GM21619 (cell line): ENCODE measurements at regions not wholly inside any gene's neighbourhood (a gene's known extent, or its start where the extent isn't known, plus 50 kb on each side); places are given as distances from the start of the nearest gene placed in this dataset.

Experiments
- ATAC-seq: cut with Tn5 transposase; IDR thresholded peaks from one replicate; pipeline ENCODE4 v1.9.1; 2021; ENCODE audit not compliant: unreplicated experiment

- ATAC-seq: no peak
Measured at GRCh38 chr10:78160591-78160990, 126.9 kb downstream of the RPS24 start.

DNA sequence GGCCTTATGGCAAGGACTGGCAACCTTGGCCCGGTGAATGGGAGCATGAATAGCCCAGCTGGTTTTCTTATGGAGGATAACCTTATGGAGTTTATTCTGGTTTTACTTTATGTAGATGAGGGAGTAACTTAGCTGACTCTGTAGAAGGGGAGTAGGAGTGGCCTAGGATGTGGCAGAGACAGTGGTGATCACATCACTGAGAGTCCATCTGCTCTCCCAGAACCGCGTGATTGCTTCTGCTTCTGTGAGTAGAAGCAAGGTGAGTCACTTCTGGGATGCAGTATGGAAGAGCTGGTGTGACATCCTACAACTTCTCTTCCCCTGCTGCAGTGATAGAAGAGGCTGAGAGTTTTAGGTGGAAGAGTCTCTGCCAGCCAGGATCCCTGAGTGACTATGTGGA, 129.2 kb downstream of the RPS24 start:
- ATAC-seq: no peak

- no peak for ATAC-seq
Measured at GRCh38 chr10:78164702-78165101, 131.0 kb downstream of the RPS24 start.

DNA sequence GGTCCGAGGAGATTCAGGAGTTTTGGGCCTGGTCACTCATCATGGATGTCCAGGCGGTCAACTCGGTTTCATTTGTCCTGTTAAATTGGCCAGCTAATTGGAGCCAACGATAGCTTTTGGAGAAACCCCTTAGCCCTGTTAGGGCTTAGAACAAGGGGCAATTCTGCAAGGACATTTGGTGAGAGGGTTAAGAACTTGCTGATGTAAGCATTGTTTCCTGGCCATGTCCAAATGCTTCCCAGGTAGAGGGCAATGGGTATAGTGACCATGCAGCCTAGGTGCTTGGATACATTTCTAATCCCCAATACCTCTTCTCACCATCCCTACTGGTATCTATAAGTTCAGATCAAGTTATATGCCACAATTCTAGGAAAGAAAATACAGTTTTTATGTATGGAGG, 131.5 kb downstream of the RPS24 start:
- no peak for ATAC-seq

DNA sequence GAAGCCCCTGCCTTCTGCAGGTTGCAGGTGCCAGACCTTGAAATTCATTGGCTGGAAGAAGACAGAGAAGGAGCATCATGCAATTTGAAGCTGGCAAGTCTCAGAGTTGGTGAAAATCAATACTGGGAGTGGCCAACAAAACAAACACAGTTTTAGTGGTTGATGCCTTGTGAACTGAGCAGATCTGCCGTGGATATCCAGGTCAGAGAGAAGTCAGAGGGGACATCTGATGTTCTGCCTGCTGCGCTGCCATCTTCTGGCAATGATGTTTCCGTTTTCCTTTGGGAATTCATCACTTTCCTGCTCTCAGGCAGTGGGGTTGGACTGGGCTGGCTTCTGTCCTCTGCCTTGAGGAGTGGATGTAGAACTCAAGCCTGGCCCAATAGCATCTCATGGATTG, 132.0 kb downstream of the RPS24 start:
- ATAC-seq: no peak

GRCh38 chr10:78166261-78166660, 132.6 kb downstream of the RPS24 start:
- ATAC-seq: no peak

DNA sequence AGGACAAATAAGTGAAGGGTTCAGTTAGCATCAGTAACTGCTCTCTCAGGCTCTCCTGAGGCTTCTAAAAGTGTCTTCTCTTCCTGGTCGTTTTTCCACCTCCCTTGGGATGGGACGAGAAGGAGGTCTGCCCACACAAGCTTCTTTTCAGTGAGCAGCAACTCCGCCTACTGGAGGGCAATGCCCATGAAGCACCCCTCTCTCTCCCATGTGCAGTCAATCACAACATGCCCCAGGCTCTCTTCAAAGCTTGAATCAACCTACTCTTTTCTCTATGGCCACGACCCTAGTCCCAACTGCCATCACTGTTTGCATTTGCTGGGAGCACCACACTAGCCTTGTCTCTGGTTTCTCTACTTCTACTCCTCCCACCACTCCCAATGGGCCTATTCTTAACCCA, 135.6 kb downstream of the RPS24 start:
- ATAC-seq: no peak

DNA sequence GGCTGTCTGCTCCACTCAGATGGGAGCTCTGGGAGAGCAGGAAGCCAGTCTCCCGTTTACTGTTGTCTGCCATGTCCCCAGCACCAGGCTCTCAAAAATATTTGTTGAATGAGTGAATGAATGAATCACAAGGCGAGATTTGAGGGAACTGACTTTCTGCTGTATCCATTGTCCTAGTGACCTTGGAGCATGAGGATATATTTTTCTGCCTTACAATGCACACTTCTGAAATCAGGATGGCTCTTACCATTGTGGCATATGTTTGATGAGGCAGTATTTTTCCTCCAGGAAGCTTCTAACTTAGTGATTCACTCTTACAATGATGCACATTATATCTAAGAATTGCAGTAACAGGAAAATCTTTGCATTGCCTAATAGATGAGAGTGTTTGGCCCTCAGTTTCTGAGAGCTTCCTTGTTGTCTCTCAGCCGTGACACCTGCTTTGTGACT, 136.4 kb downstream of the RPS24 start:
- no peak for ATAC-seq

- ATAC-seq: no peak
Measured at GRCh38 chr10:78171633-78172400, 138.2 kb downstream of the RPS24 start.

DNA sequence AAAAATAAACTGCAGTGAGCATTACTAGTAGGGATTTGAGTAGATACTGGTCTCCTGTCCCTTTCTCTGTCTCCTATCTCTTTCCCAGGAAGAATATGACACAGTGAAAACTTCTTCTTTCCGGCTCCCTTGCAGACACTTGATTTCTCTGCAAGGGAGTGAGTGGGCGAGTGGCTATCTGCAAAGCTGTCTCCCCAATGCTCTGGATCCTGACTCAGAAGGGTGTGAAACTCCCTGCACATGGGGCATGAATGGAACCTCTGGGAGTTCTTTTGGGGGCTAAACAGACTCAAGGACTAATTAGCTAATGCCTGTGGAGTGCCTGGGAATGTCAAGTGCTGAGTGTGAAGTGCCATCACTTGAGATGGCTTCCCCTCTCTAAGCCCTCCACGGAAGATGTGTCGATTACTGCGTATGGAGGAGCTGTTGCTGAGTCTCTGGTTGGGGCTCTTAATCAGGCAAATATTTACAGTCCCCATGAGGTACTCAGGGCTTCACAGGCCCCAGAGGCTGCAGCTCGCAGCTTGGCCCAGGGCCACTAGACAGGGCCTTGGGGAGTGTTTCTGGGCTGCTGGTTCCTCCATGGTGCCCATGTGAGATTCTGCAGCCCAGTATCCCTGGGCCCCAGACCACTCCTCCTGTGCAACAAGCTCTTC, 139.8 kb downstream of the RPS24 start:
- no peak for ATAC-seq

DNA sequence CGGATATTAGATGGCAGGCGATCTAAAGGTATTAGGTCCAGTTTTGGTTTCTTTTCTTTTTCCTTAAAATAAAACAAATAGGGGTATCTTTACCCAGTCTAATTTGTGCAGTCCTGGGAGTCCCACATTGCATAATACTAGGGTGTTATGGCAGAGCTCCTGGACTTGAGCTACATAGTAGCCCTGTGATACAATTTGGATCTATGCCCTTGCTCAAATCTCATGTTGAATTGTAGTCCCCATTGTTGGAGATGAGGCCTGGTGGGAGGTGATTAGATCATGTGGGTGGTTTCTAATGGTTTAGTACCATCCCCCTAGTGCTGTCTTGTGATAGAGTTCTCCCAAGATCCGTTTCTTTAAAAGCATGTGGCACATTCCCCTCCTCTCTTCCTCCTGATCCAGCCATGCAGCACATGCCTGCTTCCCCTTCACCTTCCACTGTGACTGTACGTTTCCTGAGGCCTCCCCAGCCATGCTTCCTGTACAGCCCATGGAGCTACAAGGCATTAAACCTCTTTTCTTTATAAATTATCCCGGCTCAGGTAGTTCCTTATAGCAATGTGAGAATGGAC, 141.9 kb downstream of the RPS24 start:
- no peak for ATAC-seq

GRCh38 chr10:78176320-78177317, 143.0 kb downstream of the RPS24 start:
- ATAC-seq: no peak

GRCh38 chr10:78177491-78178185, 144.0 kb downstream of the RPS24 start:
- no peak for ATAC-seq

GRCh38 chr10:78178397-78178796, 144.7 kb downstream of the RPS24 start:
- no peak for ATAC-seq

GRCh38 chr10:78178940-78179339, 145.3 kb downstream of the RPS24 start:
- ATAC-seq: no peak

DNA sequence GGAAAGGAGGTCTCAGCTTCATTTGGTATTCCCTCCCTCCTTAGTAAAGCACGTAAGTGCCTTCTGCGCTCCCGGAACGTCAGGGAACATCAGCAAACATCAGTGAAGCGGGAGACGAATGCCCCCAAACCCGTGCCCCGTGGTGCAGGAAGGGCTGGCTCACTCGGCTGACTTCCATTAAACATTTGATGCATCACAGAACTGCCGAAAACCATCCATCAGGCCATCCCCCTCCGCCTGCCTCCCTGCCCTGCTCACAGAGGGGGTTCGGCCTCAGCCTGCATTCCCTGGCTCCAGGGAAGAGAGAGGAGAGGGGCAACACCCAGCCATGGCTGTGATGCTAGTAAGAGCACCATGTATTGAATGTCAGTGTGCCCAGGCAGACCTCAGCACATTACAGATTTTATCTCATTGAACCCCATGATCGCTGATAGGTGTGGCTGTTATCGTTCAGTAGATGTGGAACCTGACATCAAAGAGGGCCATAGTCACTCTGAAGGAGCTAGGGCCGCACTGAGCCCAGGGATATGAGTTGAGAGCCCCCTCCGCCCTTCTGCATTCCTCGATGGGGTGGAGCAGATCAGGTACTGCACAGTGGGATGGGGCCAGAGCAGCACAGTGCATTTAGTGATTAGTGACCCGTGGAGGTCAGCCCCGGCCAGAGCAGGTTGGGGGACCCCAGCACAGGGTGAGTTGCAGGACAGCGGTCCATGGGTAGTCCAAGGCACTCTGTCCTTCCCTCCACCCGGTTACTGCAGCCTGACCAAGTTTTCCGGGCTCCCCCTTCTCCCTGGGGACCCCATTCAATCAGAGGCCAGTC, 146.4 kb downstream of the RPS24 start:
- no peak for ATAC-seq

DNA sequence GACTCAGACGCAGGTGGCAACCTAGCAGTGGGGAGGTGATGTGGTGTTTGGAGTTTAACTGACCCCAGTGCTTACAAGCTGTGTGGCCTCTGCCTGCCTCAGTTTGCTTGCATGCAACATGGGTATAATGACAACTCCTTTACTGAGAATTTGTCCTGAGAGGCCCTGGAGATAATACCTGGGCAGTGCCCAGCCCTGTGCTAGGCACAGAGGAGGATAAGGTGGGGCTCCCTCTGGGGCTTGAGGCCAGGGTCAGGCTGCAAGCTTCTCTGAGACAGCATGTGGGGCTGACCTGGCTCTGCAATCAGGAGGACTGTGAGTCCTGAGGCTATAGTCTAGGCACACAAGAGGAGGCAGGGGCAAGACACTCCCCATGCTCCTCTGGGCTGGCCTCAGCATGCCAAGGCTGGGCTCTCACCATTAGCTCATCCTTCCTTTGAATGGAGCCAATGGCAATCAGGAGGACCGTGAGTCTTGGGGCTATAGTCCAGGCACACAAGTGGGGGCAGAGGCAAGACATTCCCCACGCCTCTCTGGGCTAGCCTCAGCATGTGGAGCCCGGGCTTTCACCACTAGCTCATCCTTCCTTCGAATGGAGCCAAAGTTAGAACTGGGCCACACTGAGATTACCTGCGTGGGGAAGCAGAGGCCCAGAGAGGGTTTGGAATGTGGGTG, 147.9 kb downstream of the RPS24 start:
- no peak for ATAC-seq

- ATAC-seq: no peak
Measured at GRCh38 chr10:78182841-78183240, 149.2 kb downstream of the RPS24 start.
